Stimulated activated CD8-positive, alpha-beta memory T cell treated with anti-CD3 and anti-CD28 coated beads, Interleukin-7, amount 100 ng/mL, for 4 hours (primary cell): ENCODE measurements at regions not wholly inside any gene's neighbourhood (a gene's known extent, or its start where the extent isn't known, plus 50 kb on each side); places are given as distances from the start of the nearest gene placed in this dataset.
"Not testable (repeated sequence)": the region's sequence is repeated elsewhere in the genome, so short reads cannot be mapped to it uniquely, and the experiment has no call there.

Experiments used
- DNase-seq, 2 donors: peaks; one replicate each; pipeline ENCODE4 v3.0.0-alpha.2; 2020; ENCODE audit warnings: low read depth in 2 of 2

- DNase-seq, result not testable (repeated sequence)
These were observed 177.2 kb upstream of the TBX18 start for GRCh38 chr6:84941609-84942008.

GRCh38 chr6:84929212-84929611, 164.8 kb upstream of the TBX18 start:
- DNase-seq, result no peak

GRCh38 chr6:84927551-84927950, 163.2 kb upstream of the TBX18 start:
- DNase-seq, result no peak

- DNase-seq, result no peak
These were observed 162.1 kb upstream of the TBX18 start for GRCh38 chr6:84926189-84927155.

GRCh38 chr6:84921891-84922290, 157.5 kb upstream of the TBX18 start:
- no peak for DNase-seq

- no peak for DNase-seq
These were observed 155.6 kb upstream of the TBX18 start for GRCh38 chr6:84920021-84920420.

GRCh38 chr6:84916704-84917103, 152.3 kb upstream of the TBX18 start:
- DNase-seq, result no peak

- DNase-seq, result no peak
These were observed 148.3 kb upstream of the TBX18 start for GRCh38 chr6:84912472-84913322.

GRCh38 chr6:84910906-84911607, 146.7 kb upstream of the TBX18 start:
- DNase-seq, result no peak

- DNase-seq, result no peak
These were observed 144.0 kb upstream of the TBX18 start for GRCh38 chr6:84908304-84908904.

- DNase-seq, result no peak
These were observed 142.1 kb upstream of the TBX18 start for GRCh38 chr6:84906514-84906913.

- no peak for DNase-seq
These were observed 141.4 kb upstream of the TBX18 start for GRCh38 chr6:84905823-84906222.

- no peak for DNase-seq
These were observed 138.0 kb upstream of the TBX18 start for GRCh38 chr6:84902354-84902928.

GRCh38 chr6:84897988-84898594, 133.7 kb upstream of the TBX18 start:
- no peak for DNase-seq

GRCh38 chr6:84897011-84897410, 132.6 kb upstream of the TBX18 start:
- DNase-seq, result no peak

GRCh38 chr6:84892671-84893070, 128.3 kb upstream of the TBX18 start:
- DNase-seq, result no peak

- no peak for DNase-seq
These were observed 118.7 kb upstream of the TBX18 start for GRCh38 chr6:84882768-84883766.

GRCh38 chr6:84879385-84879784, 115.0 kb upstream of the TBX18 start:
- DNase-seq, result not testable (repeated sequence)

- DNase-seq, result no peak
These were observed 113.3 kb upstream of the TBX18 start for GRCh38 chr6:84877515-84878210.
